DMS53 treated with DMSO at 0.1 percent for 48 hours (cell line): ENCODE measurements at regions not wholly inside any gene's neighbourhood (a gene's known extent, or its start where the extent isn't known, plus 50 kb on each side); places are given as distances from the start of the nearest gene placed in this dataset.
A peak's percentile ranks its signal among the peaks of the same experiment; 100 is the strongest.

Source experiments
- DNase-seq: peaks from one replicate; lab custom pipeline; 2025; ENCODE audit not compliant: unreplicated experiment; lab: John Stamatoyannopoulos, UW

DNA sequence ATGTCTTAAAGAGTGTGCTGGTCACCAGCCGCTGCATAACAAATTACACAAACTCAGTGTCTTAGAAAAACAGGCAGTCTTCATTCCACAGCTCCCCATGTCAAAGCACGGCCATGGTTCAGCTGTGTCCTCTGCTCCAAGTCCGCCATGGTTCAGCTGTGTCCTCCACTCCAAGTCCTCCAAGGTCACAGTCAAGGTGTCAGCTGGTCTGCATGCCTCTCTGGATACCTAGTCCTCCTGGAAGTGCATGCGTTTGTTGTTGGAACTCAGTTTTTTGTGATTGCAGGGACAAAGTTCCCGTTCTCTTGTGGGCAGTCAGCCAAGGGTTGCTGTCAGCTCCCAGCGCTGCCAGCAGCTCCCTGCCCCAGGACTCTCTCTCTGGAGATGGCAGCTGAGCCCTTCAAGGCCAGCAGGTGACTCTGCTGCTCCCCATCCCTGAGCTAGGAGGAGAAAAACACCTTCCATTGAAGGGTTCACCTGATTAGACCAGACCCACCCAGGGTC is 304.0 kb upstream of the MYT1L start:
- DNase-seq = no peak

GRCh38 chr2:2633017-2633416 is 301.9 kb upstream of the MYT1L start:
- no peak for DNase-seq

- no peak for DNase-seq
Measured at GRCh38 chr2:2623939-2624338, 292.9 kb upstream of the MYT1L start.

DNA sequence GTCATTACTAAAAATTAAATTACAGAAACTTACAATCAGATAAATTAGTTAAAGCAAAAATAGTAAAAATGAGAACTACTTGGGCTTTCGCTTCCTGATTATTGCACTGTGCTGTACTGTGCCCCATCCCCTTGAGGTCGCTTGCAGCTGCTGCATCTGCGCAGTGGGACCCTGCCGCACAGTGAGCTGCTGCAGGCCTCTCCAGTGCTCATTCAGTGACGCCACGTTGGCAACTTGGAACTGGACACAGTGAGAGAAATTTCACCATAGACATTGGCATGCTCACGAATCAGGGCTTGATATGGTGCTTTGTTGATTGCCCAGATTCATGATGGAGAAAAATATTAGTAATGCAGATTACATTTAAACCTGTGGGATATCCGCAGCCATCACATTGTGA is 290.8 kb upstream of the MYT1L start:
- no peak for DNase-seq

- DNase-seq = no peak
Measured at GRCh38 chr2:2620604-2621003, 289.5 kb upstream of the MYT1L start.

- DNase-seq = no peak
Measured at GRCh38 chr2:2619995-2620394, 288.9 kb upstream of the MYT1L start.

- no peak for DNase-seq
Measured at GRCh38 chr2:2614452-2614851, 283.4 kb upstream of the MYT1L start.

- peak; percentile 0 for DNase-seq
Measured at GRCh38 chr2:2613279-2614199, 282.5 kb upstream of the MYT1L start.

- no peak for DNase-seq
Measured at GRCh38 chr2:2610751-2611150, 279.7 kb upstream of the MYT1L start.

- DNase-seq = no peak
Measured at GRCh38 chr2:2600366-2600765, 269.3 kb upstream of the MYT1L start.

GRCh38 chr2:2599441-2599840 is 268.4 kb upstream of the MYT1L start:
- no peak for DNase-seq

- no peak for DNase-seq
Measured at GRCh38 chr2:2597712-2598111, 266.6 kb upstream of the MYT1L start.

DNA sequence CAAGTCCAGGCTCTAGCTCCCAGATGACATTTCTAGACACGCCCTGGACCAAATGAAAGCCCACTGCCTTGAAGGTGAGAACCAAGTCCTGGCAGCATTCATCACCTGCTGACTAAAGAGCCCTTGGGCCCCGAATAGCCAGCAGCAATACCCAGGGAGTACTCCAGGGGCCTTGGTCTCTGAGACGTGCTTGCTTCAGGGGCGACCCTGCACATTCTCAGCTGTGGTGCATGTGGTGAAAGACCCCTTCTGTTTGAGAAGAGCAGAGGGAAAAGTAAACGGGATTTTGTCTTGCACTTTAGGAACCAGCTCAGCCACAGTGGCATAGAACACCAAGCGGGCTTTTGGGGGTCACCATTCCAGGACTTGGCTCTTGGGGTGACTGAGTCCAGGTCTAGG is 260.5 kb upstream of the MYT1L start:
- DNase-seq = no peak

GRCh38 chr2:2590841-2591541 is 259.9 kb upstream of the MYT1L start:
- DNase-seq = no peak

DNA sequence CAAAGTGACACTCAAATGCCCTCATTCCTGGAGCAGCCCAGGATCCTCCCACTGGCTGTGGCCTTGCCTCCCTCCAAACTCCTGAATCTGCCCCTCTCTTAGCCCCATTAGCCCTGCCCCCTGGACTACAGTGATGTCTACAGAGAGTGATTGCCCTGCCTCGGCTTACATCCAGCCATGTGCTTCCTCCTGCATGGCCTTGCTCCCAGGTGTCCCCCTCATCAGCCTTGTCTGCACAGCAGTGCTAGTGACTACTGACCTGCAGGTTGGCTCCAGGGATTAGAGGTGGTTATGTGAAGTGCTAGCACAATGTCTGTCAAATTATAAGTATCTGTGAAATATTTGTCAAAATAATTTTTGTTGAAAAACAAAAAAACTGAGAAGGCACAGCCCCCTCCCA is 259.1 kb upstream of the MYT1L start:
- DNase-seq = no peak

- DNase-seq = no peak
Measured at GRCh38 chr2:2588777-2589176, 257.7 kb upstream of the MYT1L start.

DNA sequence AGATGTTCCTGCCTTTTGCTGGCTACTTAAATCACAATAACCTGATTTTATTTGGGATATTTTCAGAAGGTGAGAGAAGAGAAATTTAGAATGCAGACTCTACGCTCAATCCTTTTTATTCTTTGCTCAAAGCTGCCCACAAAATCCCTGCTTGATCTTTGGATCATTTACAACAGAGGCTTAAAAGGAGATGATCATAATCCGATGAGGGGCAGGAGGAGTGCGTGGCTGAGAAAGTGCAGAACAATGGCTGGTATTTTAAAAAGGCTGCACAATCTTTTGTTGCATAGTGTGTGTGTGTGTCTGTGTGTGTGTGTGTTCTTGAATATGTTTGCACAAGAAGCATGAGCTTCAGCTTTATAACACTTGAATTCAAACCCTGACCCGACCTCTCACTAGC is 256.3 kb upstream of the MYT1L start:
- DNase-seq = no peak

GRCh38 chr2:2586931-2587330 is 255.9 kb upstream of the MYT1L start:
- no peak for DNase-seq

- DNase-seq = no peak
Measured at GRCh38 chr2:2586068-2586776, 255.1 kb upstream of the MYT1L start.

GRCh38 chr2:2582998-2583545 is 252.0 kb upstream of the MYT1L start:
- no peak for DNase-seq
